ENCODE measurements at regions not wholly inside any gene's neighbourhood (a gene's known extent, or its start where the extent isn't known, plus 50 kb on each side); places are given as distances from the start of the nearest gene placed in this dataset.

GRCh38 chr9:93900971-93901861 is 53.9 kb downstream of the BARX1 start:
- no peak overlapping the region for H3K27ac ChIP-seq
- no peak for TF ChIP-seq CTCF (conservative IDR thresholded peaks at IDR 0.05)

GRCh38 chr9:93900436-93900819 is 54.7 kb downstream of the BARX1 start:
- H3K27ac ChIP-seq: no peak overlapping the region
- no peak for TF ChIP-seq CTCF (conservative IDR thresholded peaks at IDR 0.05)

GRCh38 chr9:93899609-93900435 is 55.3 kb downstream of the BARX1 start:
- TF ChIP-seq CTCF (conservative IDR thresholded peaks at IDR 0.05): no peak
- no peak overlapping the region for H3K27ac ChIP-seq

GRCh38 chr9:93898502-93899426 is 56.4 kb downstream of the BARX1 start:
- no peak for TF ChIP-seq CTCF (conservative IDR thresholded peaks at IDR 0.05)
- no peak overlapping the region for H3K27ac ChIP-seq

GRCh38 chr9:93898026-93898425 is 57.1 kb downstream of the BARX1 start:
- TF ChIP-seq CTCF (conservative IDR thresholded peaks at IDR 0.05): no peak
- no peak overlapping the region for H3K27ac ChIP-seq

GRCh38 chr9:93897075-93897970 is 57.8 kb downstream of the BARX1 start:
- no peak overlapping the region for H3K27ac ChIP-seq
- no peak for TF ChIP-seq CTCF (conservative IDR thresholded peaks at IDR 0.05)

Data from VCaP (cell line).